ENCODE measurements at regions not wholly inside any gene's neighbourhood (a gene's known extent, or its start where the extent isn't known, plus 50 kb on each side); places are given as distances from the start of the nearest gene placed in this dataset.
"Not testable (repeated sequence)": the region's sequence is repeated elsewhere in the genome, so short reads cannot be mapped to it uniquely, and the experiment has no call there.

DNA sequence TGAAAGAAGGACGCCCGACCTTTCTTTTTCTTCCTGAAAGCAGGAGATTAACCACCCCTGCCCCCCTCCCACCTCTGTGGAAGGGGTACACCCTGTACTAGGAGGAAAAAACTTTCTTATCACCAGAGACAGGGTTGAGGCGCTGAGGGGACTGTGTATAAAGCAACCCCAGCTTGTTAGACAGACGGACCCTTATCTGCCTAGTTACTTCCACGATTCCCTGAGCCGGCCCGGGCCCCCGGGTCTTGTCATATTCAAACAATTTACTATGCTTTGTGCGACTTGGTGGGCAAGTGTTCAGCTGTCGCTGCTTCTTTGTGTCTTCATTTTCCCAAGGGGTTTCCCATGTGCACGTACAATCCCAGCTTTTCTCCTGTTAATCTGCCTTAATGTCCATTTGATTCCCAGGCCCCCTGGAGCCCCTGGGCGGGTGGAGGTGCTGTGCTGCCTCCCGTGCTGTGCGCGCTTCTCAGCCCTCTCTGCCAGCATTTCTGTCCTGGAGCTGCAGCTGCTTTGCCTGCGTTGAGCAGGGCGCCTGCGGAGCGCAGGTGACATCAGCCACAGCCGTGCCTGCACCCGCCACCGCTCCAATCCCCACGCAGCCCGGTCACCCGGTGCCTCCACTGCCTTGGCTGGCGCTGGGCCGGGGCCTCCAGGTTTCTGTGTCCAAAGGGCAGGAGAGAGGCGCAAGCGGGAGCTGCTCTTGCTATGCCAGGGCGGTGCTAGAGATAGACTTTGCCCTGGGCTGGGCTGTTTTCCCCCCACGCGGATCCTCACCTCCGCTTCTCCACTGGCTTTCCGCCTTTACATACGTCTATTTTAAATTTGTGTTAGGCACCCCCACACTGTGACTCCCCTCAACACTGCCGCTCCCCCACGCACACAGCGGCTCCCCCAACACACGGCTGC, 96.2 kb downstream of the TTLL2 start:
- Histone ChIP-seq H3K4me1 (no peaks in the 10 kb centered on the region), H3K36me3 (no peaks in the 10 kb centered on the region), H3K9ac (no peak overlapping the region), H3K4me2 (no peak overlapping the region), H3K9me3 (peaks cover 9% of the 10 kb centered on the region; the same call in 1 of the 2 replicates), H3K27ac (no peak overlapping the region), H3K4me3 (no peak overlapping the region), H3K27me3 (no peaks in the 10 kb centered on the region), H4K20me1 (no peaks in the 10 kb centered on the region)
- no peak for TF ChIP-seq Cebpa-rat (IDR thresholded peaks at IDR 0.05)

DNA sequence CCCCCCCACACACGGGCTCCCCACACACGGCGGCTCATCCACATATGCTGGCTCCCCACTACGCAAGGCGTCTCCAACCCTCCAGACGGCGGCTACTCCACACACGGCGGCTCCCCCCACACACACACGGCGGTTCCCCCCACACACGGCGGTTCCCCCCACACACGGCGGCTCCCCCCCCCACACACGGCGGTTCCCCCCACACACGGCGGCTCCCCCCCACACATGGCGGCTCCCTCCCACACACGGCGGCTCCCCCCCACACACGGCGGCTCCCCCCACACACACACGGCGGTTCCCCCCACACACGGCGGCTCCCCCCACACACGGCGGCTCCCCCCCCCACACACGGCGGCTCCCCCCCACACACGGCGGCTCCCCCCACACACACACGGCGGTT, 97.1 kb downstream of the TTLL2 start:
- not testable (repeated sequence) for H3K27ac ChIP-seq, H3K4me1 ChIP-seq, H3K4me3 ChIP-seq, H3K9me3 ChIP-seq, H3K4me2 ChIP-seq, H3K9ac ChIP-seq, H4K20me1 ChIP-seq, H3K27me3 ChIP-seq, H3K36me3 ChIP-seq

DNA sequence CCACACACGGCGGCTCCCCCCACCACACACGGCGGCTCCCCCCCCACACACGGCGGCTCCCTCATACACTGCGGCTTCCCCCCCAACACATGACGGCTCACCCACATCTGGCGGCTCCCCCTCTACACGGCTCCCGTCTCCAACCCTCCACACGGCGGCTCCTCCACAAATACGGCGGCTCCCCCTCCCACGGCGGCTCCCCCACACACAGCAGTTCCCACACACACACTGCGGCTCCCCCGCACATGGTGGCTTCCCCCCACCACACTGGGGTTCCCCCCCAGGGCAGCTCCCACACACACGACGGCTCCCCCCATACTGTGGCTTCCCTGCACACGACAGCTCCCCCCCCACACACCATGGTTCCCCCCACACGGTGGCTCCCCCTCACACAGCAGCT, 98.0 kb downstream of the TTLL2 start:
- no peak for TF ChIP-seq Cebpa-rat (IDR thresholded peaks at IDR 0.05)
- H3K4me3 ChIP-seq = no peak overlapping the region
- H3K4me2 ChIP-seq = no peak overlapping the region
- no peaks in the 10 kb centered on the region for H4K20me1 ChIP-seq
- H3K9me3 ChIP-seq = peaks cover 9% of the 10 kb centered on the region; the same call in 1 of the 2 replicates
- H3K9ac ChIP-seq = no peak overlapping the region
- H3K27ac ChIP-seq = no peak overlapping the region
- H3K4me1 ChIP-seq = no peaks in the 10 kb centered on the region
- H3K27me3 ChIP-seq = no peaks in the 10 kb centered on the region
- H3K36me3 ChIP-seq = no peaks in the 10 kb centered on the region

DNA sequence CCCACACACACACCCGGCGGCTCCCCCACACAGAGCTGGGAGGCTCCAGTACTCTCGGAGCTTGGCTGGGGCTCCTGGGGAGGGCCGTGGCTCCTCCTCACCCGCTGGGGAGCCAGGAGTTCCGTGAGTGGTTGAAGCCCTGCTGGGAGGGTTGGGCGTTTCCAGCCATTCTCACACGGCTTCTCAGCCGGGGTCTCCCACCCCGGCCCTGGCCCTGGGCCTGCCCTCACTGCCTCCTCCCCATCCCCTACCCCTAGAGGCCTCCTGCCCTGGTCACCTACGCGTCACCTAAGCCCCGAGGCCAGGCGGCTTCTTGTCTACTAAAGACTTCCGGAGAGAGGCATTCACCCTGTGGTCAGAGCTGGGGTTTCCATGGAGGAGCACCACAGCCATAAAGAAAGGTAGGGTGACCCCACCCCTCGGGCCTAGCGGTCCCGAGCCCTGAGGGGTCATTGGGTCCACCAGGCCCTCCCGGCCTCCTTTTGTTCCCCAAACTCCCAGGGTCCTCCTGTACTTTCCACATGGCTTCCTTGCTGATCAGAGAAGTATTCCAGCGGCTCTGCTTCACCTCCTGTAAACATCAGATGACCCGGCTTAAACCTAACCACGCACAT, 99.3 kb downstream of the TTLL2 start:
- no peaks in the 10 kb centered on the region for H4K20me1 ChIP-seq
- H3K4me3 ChIP-seq = no peak overlapping the region
- H3K9me3 ChIP-seq = peaks cover 9% of the 10 kb centered on the region; the same call in 1 of the 2 replicates
- no peak for TF ChIP-seq Cebpa-rat (IDR thresholded peaks at IDR 0.05)
- H3K27me3 ChIP-seq = no peaks in the 10 kb centered on the region
- H3K4me1 ChIP-seq = no peaks in the 10 kb centered on the region
- H3K36me3 ChIP-seq = no peaks in the 10 kb centered on the region
- no peak overlapping the region for H3K27ac ChIP-seq
- H3K9ac ChIP-seq = no peak overlapping the region
- no peak overlapping the region for H3K4me2 ChIP-seq

DNA sequence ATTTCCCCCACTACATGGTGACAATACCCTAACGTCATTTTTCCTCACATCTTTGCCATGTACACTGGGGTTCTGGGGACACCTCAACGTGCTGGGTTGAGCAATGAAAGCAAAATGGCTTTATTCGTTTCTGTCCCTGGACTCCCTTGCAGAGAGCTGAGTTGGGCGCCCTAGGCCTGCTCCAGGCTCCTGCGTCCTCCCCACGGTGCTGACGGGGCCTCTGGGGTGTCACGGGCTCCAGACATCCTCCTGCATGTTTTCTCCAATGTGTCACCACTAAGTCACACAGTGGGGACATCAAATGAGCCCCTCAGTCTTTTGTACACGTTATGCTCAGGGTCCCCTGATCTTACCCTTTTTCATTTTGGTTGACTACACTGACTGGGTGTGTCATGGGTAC, 99.8 kb downstream of the TTLL2 start:
- no peak overlapping the region for H3K4me3 ChIP-seq
- H3K9me3 ChIP-seq = peaks cover 9% of the 10 kb centered on the region; the same call in 1 of the 2 replicates
- H3K9ac ChIP-seq = no peak overlapping the region
- no peaks in the 10 kb centered on the region for H4K20me1 ChIP-seq
- no peak overlapping the region for H3K27ac ChIP-seq
- H3K36me3 ChIP-seq = no peaks in the 10 kb centered on the region
- no peaks in the 10 kb centered on the region for H3K4me1 ChIP-seq
- H3K27me3 ChIP-seq = no peaks in the 10 kb centered on the region
- no peak overlapping the region for H3K4me2 ChIP-seq
- TF ChIP-seq Cebpa-rat (IDR thresholded peaks at IDR 0.05) = no peak

DNA sequence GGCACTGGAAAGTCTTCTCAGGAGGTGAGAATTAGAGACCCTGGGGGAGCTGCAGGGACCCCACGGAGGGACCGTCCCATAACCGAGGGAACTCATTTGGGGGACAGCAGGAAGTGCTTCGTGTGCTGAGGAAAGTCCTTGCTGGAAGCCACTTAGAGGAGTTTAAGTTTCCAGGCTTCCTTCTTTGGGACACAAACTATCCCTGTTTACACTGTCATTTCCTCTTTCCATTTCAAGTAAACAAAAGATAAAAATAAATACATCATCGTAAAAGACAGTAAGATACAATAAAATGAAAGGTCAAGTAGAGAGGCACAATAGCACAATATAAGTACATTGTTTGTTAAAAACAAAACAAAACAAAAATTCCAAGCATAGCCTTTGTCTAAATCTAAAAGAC, 101.2 kb downstream of the TTLL2 start:
- Histone ChIP-seq H3K4me2 (no peak overlapping the region), H4K20me1 (no peaks in the 10 kb centered on the region), H3K9ac (no peak overlapping the region), H3K27me3 (no peaks in the 10 kb centered on the region), H3K4me3 (no peak overlapping the region), H3K36me3 (no peaks in the 10 kb centered on the region), H3K9me3 (peaks cover 8% of the 10 kb centered on the region; the same call in 1 of the 2 replicates), H3K27ac (no peak overlapping the region), H3K4me1 (no peaks in the 10 kb centered on the region)
- no peak for TF ChIP-seq Cebpa-rat (IDR thresholded peaks at IDR 0.05)

DNA sequence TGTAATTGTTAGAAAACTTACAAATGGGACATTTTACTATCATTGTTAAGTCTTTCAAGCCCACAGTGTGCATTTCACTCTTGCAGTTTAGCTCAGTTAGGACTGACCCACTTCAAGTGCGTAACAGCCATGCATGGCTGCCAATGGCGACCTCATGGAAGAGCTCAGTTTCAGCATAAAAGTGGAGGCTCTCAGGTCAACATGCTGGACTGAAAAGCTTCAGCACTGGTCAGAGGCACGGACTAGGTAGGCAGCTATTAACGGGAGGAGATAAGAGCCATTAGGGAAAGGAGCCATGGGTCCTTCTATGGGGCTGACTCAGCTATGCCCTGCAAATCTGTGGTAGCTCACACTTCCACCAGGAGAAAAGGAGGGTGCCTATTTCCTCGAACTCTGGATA, 101.8 kb downstream of the TTLL2 start:
- TF ChIP-seq Cebpa-rat (IDR thresholded peaks at IDR 0.05) = no peak
- H3K9me3 ChIP-seq = peaks cover 3% of the 10 kb centered on the region; the same call in 1 of the 2 replicates

DNA sequence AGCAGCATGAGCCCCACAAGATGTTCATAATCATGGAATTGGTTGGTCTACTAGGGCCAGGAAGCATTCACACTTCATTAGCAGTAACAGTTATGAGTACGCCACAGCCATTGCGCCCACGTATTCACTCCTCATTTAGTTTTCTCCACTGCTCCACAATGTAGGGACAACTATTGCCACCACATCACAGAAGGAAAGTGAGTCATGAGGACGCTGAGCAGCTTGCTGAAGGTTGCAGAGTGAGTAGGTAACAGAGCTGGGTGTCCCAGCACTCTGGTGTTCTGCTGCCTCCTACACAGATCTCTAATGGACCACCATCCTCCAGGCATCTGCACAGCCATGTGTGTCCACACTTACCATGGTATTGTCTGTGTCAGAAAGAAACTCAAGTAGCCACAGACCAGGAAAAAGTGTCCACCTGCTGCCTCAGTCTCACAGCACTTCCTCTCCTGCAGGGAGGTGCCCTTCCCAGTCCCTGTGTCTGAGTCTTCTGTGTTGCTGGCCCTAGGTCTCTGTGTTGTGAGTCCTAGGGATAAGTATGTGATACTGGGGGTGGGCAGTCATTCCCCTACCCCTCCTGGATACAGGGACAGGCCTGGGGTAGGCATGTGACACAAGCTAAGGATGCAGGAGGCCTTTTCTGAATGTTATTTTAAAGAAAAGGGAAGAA, 103.9 kb downstream of the TTLL2 start:
- H3K9ac ChIP-seq = no peak overlapping the region
- no peaks in the 10 kb centered on the region for H3K27me3 ChIP-seq
- H3K36me3 ChIP-seq = no peaks in the 10 kb centered on the region
- no peak overlapping the region for H3K27ac ChIP-seq
- H4K20me1 ChIP-seq = no peaks in the 10 kb centered on the region
- H3K4me1 ChIP-seq = no peaks in the 10 kb centered on the region
- H3K9me3 ChIP-seq = no peaks in the 10 kb centered on the region
- no peak overlapping the region for H3K4me2 ChIP-seq
- TF ChIP-seq Cebpa-rat (IDR thresholded peaks at IDR 0.05) = no peak
- H3K4me3 ChIP-seq = no peak overlapping the region

More for the DNA sequence above, 101.8 kb downstream of the TTLL2 start:
- Histone ChIP-seq H3K27me3 (no peaks in the 10 kb centered on the region), H3K4me3 (no peak overlapping the region), H4K20me1 (no peaks in the 10 kb centered on the region), H3K9ac (no peak overlapping the region), H3K27ac (no peak overlapping the region), H3K4me2 (no peak overlapping the region), H3K4me1 (no peaks in the 10 kb centered on the region), H3K36me3 (no peaks in the 10 kb centered on the region)

DNA sequence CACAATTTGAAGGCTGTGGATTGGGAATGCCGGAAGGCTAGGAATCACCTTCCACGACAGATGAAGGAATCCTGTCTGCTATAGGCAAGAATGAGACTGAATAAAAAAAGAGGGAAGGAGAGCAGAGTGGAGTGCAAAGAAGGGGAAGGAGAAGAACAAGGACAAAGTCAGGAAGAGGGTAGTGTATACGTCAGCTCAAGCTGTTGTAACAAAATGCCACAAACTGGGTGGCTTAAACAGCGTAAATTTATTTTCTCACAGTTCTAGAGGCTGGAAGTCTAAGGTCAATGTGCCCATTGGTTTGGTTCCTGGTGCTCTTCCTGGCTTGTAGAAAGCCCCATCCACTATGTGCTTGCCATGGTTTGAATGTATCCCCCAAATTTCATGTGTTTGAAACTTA, 104.5 kb downstream of the TTLL2 start:
- H3K27ac ChIP-seq = no peak overlapping the region
- no peak overlapping the region for H3K4me3 ChIP-seq
- H4K20me1 ChIP-seq = no peaks in the 10 kb centered on the region
- TF ChIP-seq Cebpa-rat (IDR thresholded peaks at IDR 0.05) = no peak
- H3K27me3 ChIP-seq = no peaks in the 10 kb centered on the region
- H3K4me1 ChIP-seq = no peaks in the 10 kb centered on the region
- H3K9me3 ChIP-seq = no peaks in the 10 kb centered on the region
- no peaks in the 10 kb centered on the region for H3K36me3 ChIP-seq
- no peak overlapping the region for H3K4me2 ChIP-seq
- H3K9ac ChIP-seq = no peak overlapping the region

DNA sequence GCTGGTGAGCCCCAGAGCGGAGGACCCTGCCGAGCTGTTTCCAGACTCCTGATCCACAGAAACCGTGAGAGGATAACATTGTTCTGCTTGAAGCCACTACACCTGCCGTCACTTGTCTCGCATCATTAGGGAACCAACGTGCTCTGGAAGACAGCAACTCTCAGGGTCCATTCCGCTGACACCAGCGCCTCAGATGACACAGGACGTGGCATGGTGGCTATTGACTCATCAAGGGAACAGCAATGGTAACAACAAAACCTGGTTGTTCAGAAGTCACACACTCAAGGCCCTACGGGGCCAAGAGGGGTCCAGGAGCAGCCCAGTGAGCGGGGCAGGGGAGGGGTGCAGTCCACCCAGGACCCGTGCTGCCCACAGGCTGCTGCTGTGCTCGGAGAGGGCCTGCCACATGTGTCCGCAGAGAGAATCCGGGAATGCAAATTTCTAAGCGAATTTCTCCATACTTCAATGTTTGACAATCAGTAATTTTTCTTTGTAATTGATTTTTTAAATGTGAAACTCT, 110.4 kb downstream of the TTLL2 start:
- TF ChIP-seq Cebpa-rat (IDR thresholded peaks at IDR 0.05) = no peak

More for the DNA sequence above, 110.4 kb downstream of the TTLL2 start:
- Histone ChIP-seq H3K27me3 (no peaks in the 10 kb centered on the region), H3K36me3 (no peaks in the 10 kb centered on the region), H3K4me1 (no peaks in the 10 kb centered on the region), H3K9me3 (no peaks in the 10 kb centered on the region), H3K27ac (no peak overlapping the region), H4K20me1 (no peaks in the 10 kb centered on the region), H3K4me2 (no peak overlapping the region), H3K4me3 (no peak overlapping the region), H3K9ac (no peak overlapping the region)

Measured in BLaER1 (cell line).